RPMI8226 (cell line): ENCODE measurements at regions not wholly inside any gene's neighbourhood (a gene's known extent, or its start where the extent isn't known, plus 50 kb on each side); places are given as distances from the start of the nearest gene placed in this dataset.

ENCODE experiments used
- DNase-seq: peaks from one replicate; pipeline ENCODE4 v3.0.0-alpha.2; 2015

DNA sequence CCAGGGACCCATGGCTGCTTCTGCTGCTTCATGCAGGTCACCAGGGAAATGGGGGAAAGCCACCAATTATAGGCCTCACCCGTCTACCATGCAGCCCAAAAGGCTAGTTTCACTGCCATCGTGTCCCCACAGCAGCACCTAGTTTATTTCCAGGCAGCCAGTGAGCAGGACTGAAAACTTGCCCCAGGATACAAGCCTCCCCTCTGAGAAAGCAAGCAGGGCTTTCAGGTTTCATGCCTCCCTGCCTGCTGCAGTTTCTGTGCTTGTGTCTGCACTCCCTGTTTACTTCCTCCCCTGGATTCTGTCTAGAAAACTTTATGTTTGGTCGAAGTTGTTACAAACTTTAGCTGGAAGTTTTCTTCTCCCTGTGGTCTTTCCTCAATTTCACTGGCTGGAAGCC, 319.1 kb downstream of the ANXA1 start:
- no peak for DNase-seq

DNA sequence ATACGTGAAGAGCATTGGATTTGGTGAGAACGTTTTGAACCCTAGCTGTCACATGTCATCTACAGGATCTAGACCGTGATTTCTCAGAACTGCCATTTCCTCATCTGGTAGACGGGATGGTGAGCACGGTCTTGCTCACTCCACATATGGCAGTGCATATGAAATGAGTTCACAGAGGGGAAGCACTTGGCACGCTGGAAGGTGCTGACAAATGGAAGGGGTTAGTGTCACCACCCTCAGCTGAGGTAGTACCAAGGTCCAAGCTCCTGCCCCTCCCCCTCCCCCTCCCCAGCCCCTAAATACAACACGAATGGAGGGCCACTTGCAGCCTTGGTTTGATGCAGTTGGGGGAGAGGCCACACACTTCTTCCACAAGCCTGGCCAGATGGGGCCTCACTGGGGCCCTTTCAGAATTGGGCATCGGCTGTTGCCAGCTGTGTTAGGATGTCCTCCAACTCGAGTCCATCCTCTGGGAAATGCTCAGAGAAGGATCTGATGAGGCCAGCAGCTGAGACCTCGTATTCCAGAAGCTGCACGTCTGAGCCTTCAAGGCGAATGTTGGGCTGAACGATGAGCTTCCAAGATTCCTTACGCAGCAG, 322.4 kb downstream of the ANXA1 start:
- no peak for DNase-seq

DNA sequence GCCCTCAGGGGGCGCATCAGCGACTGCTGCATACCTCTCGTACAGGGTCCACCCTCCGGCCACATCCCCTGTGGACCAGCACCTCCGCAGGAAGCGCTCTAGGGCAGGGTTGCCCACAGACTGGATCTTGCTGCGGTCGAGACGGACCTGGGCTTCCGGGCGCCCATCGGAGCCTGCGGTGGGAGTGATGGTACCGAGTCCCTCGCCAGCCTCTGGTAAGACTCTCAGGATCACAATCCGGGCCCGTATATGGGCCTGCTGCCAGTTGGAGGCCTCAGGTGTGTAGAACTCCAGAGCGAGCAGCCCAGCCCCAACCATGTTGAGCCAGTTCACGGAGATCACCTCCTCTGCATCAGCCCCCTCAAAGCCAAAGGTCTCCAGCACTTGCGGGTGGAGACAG, 323.0 kb downstream of the ANXA1 start:
- no peak for DNase-seq

DNA sequence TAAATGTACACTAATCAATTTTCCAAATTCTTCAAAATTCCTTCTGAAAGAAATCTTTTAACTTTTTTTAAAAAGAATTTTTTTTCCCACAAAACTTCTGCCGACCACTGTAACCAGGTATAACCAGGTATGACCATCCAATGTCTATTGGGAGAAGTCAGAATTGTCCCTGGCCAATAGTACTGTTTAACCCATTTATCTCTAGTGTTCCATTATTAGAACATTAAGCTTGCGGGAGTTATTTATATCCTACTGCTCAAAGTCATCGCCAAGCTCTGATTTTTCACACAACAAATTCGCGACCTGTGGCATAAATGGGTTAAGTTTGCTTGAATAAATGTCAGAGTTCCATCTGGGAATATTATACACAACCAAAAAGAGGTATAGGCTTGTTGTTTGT, 343.2 kb downstream of the ANXA1 start:
- no peak for DNase-seq

DNA sequence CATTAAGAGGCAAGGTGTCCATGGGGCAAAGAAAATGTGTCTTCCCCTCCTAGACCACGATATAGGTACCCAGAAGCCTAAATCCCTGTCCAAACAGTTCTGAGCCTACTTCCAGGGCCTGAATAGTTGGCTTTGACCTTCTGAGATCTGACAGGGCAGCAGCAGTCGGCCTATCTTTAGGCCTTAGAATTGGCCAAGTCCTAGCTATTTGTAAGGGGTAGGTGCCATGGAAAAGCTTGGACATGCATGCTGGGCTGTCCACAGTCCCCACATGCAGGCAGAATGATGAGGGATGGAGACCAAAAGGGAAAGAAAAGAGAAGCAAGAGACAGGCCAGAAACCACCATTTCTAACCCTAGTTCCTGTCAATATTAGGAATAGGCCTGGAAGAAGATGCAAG, 346.1 kb downstream of the ANXA1 start:
- DNase-seq = no peak

GRCh38 chr9:73515216-73515615, 363.6 kb downstream of the ANXA1 start:
- no peak for DNase-seq

DNA sequence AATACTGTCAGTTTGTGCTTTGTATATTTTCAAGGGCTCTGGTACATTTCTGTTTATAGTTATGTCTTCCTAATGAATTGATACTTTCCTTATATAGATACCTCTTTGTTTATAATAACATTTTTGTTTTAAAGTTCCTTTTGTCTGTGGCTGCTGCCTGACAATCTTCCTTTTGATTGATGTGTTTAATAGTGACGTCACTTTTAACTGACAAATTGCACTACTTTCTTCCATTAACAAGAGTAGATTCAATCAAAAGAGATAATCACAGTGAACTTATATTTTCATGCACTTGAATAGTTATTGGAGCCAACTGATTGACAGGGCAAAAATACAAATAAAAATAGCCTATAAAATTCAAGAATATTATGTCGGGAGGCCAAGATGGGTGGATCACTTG, 371.7 kb downstream of the ANXA1 start:
- DNase-seq = no peak

GRCh38 chr9:73525350-73525749, 373.7 kb downstream of the ANXA1 start:
- no peak for DNase-seq

DNA sequence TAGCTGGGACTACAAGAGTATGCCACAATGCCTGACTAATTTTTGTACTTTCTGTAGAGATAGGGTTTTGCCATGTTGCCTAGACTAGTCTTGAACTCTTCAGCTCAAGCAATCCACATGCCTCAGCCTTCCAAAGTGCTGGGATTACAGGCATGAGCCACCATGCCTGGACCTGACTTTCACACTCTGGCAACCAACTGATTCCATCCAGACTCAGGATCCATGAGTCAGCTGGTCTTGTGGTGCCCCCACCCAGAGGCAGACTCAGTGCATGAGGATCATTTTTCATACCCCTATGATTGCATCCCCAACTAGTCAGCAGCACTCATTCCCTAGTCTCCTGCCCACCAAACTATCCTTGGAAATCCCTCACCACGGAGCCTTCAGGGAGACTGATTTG, 375.9 kb downstream of the ANXA1 start:
- no peak for DNase-seq

DNA sequence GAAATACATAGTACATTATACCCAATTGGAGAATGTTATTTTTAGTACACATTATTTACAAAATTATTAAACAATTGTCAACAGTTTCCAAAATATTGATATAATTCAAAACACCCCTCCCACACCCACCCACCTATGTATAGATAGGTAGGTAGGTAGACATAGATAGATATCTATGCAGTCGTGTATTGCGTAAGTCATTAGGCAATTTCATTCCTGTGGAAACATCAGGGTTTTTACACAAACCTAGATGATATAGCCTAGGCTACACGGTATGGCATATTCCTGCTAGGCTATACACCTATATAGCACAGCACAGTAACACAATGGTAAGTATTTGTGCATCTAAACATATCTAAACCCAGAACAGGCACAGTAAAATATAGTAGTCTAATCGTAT, 377.3 kb downstream of the ANXA1 start:
- DNase-seq = no peak

DNA sequence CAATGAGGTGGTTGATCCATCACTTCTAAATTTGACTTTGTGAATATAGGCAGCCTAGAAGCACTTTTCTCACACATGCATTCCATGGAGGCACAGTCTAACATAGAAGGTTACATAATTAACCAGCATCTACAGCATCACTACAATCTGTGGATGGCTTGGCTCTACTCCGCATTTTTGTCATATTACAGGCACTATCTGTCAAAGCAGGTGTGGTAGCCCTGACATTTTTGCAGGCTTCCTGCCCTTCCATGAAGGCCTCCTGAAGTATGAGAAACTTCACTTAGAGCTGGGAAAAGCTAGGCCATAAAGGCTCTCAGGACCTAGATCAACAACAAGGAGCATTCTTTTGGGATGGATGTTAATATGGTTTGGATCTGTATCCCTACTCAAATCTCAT, 378.0 kb downstream of the ANXA1 start:
- DNase-seq = no peak

GRCh38 chr9:73531051-73531532, 379.4 kb downstream of the ANXA1 start:
- DNase-seq = no peak

GRCh38 chr9:73531658-73532057, 380.0 kb downstream of the ANXA1 start:
- no peak for DNase-seq

- no peak for DNase-seq
Observed at GRCh38 chr9:73532985-73533384, 381.3 kb downstream of the ANXA1 start.

DNA sequence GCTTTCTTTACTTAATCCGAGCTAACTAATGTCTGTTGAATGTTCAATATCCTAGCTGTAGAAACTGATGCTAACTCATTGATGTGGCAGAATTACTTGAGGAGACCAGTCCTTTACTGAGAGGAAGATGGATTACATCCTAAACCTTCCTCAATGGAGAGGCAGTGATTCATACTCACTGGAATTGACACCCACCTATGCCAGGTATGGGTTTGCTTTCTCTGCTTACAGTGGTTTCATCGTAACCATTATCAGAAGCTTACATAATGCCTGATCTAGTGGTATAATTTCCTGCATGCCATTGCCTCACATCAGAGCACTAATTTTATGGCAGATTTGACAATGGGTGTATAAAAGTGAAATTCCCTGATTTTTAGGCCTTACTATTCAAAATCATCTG, 384.7 kb downstream of the ANXA1 start:
- DNase-seq = no peak

DNA sequence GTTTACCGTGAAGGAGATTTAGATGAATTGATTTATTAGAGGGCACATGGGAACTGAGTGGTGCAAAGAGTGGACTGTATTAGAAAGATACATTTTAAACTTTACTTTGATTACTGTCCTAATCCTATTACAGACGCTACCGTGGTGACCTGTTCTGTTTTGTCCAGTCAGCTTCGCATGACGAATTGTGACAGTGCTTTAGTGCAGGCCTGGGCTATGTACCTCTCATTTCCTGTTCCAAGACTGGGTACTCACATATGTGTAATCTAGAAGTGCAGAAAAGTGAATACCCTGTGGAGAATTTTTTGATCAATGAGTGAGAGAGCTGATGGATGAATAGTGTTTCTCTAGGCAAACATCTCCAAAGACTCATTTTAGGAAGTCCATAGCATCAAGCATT, 385.9 kb downstream of the ANXA1 start:
- no peak for DNase-seq

DNA sequence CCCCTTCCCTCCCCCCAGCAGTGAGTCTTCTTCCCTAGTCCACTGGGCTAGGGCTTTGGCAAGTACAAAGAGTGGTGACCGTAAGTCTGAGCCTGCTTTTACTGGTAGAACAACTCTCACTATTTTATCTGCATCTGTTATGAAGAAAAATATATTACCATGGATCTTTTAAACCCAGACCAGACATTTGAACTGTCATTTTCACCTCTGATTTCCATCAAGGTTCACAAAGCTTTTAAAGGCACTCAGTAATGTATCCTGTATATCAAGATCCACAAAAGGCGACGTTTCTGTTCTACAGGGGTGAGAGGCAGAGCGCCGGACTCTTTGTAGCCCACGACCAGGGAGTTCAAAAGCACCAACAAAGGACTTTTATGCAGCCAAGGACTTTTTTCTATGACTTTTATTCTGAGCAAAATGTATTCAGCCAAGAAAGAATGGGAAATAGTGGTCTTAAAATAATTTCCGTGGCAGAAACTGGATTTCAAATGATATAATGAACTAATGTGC, 388.3 kb downstream of the ANXA1 start:
- DNase-seq = no peak

- no peak for DNase-seq
Observed at GRCh38 chr9:73541923-73542322, 390.3 kb downstream of the ANXA1 start.

GRCh38 chr9:73543727-73544126, 392.1 kb downstream of the ANXA1 start:
- DNase-seq = no peak

DNA sequence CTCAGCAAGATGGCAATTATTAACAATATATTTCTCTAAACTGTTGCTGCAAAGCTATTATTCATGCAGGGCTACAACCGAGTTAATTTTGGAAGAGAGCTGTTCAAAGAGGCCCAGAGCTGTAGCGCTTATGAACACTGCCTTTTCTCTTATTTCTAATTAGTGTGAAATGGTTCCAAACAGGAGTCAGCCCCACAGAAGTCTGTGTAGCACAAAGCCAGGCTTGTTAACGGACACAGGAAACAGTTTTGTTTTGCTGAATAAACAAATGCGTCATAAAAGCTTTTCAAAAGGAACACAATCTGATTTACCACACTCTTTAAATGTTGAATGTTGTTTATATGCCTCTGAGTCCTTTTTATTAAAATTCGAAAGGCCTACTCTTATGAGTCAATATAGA, 396.5 kb downstream of the ANXA1 start:
- DNase-seq = no peak

DNA sequence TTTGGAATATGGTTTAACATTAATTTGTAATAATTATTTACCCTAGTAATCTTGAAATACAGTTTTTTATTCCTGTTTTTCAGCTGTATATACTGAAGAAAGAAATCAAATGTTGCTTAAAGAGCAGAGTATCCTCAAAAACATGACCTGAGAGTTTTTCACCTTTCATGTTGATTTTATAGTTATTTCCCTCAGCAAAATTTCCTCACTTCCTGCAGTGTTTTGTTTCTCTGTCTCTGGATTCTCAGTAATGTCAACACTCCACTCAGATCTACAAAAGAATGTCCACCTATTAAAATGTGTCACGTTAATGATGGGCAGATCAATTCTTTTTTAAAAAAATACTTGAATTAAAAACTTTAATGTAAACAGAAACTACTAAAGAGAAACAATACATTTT, 398.3 kb downstream of the ANXA1 start:
- DNase-seq = no peak

GRCh38 chr9:73553295-73553694, 401.6 kb downstream of the ANXA1 start:
- no peak for DNase-seq

DNA sequence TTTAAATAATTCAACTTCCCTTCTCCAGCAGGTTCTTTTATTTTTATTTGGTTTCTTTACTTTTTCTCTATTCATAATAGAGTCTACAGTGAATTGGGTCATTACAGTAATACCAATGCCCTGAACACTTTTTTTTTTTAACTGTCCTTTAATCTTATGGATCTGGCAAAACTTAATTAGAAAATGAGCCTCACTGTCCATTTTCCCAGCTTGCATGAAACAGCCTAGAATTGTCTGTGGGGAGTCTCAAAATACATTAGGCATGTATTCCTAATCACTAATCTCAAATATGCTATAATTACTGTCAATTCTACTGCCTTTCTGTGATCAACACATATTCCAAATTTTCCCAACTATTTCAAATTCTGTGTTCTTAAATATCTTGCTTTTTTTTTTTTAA, 406.8 kb downstream of the ANXA1 start:
- DNase-seq = no peak

DNA sequence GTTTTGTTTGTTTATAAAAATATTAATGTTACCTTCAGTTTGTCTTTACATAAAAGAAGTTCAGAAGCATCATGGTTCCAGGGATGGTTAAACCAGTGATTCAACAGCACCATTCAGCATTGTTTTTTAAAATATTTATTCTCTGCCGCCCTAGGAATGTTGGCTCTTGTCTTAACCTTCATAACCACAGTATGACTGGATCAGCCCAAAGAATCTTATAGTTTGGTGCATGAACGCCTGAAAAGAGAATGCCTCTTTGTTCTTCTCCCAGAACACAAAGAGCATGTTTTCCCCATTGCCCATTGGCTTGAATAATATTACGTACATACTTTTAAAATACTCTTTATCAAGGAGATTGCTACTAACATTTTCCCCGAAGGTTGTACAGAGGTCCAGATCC, 413.4 kb downstream of the ANXA1 start:
- DNase-seq = no peak

DNA sequence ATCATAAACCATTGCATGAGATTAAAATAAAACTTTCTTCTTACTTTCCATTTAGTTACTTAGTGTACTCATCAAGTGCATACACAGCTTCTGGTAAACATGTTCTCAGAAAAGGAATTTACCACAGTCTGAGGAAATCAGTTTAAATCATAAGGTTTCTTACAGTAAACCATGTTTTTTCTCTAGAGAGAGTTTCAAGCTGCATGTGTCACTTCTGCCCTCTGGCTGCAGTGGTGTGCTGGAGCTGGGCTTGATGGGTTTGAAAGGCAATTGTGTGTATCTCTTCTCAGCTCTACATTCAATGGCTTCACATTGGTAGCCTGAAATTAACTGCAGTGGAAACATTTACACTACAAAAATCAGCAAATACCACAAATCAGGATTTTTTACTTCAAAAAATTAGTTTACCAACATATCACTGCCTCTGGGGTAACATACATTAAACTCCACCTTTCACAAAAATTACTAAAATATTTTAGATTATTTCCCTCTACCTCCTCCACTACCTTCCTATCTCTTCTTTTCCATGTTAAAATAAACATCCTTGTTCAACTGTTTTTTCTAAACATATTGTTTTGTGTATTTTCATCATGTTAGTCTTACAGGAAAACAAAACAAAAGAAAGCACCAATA, 414.3 kb downstream of the ANXA1 start:
- DNase-seq = no peak
